ENCODE measurements at regions not wholly inside any gene's neighbourhood (a gene's known extent, or its start where the extent isn't known, plus 50 kb on each side); places are given as distances from the start of the nearest gene placed in this dataset.

DNA sequence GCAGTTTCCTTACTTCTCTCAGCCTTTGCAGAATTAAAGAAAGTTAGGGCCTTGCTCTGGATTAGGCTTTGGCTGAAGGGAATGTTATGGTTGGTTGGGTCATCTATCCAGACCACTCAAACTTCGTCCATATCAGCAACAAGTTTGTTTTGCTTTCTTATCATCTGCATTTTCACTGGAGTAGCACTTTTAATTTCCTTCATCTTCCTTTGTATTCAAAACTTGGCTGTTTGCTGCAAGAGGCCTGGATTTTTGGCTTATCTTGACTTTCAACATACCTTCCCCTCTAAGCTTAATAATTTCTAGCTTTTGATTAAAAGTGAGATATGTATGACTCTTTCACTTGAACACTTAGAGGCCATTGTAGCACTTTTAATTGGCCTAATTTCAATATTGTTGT, 126.7 kb upstream of the CENPE start:
- TF ChIP-seq, protein P1, sequence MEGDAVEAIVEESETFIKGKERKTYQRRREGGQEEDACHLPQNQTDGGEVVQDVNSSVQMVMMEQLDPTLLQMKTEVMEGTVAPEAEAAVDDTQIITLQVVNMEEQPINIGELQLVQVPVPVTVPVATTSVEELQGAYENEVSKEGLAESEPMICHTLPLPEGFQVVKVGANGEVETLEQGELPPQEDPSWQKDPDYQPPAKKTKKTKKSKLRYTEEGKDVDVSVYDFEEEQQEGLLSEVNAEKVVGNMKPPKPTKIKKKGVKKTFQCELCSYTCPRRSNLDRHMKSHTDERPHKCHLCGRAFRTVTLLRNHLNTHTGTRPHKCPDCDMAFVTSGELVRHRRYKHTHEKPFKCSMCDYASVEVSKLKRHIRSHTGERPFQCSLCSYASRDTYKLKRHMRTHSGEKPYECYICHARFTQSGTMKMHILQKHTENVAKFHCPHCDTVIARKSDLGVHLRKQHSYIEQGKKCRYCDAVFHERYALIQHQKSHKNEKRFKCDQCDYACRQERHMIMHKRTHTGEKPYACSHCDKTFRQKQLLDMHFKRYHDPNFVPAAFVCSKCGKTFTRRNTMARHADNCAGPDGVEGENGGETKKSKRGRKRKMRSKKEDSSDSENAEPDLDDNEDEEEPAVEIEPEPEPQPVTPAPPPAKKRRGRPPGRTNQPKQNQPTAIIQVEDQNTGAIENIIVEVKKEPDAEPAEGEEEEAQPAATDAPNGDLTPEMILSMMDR (conservative IDR thresholded peaks at IDR 0.05): no peak
- no peak for TF ChIP-seq EZH2 (IDR thresholded peaks at IDR 0.05; ENCODE audit: low read depth)

Measured in PC-9 (cell line).